ENCODE measurements at regions not wholly inside any gene's neighbourhood (a gene's known extent, or its start where the extent isn't known, plus 50 kb on each side); places are given as distances from the start of the nearest gene placed in this dataset.

- Histone ChIP-seq H3K4me3 (no peak overlapping the region), H3K27me3 (no peaks in the 10 kb centered on the region), H3K36me3 (no peaks in the 10 kb centered on the region), H3K27ac (no peak overlapping the region), H3K4me1 (peaks cover 22% of the 10 kb centered on the region), H3K9me3 (no peaks in the 10 kb centered on the region)
- peak; percentile 97 for ATAC-seq
- intact Hi-C loops (cut with DNase I) = no loop called here
- DNase-seq = no peak
- TF ChIP-seq CTCF (IDR thresholded peaks at IDR 0.05) = no peak
These were observed 57.2 kb upstream of the ANK3 start for GRCh38 chr10:60446851-60447250.

- ATAC-seq (peak; percentile 41), DNase-seq (no peak)
- TF ChIP-seq CTCF (IDR thresholded peaks at IDR 0.05) = no peak
- H3K4me3 ChIP-seq = no peak overlapping the region
- H3K36me3 ChIP-seq = no peaks in the 10 kb centered on the region
- H3K27ac ChIP-seq = no peak overlapping the region
- H3K27me3 ChIP-seq = no peaks in the 10 kb centered on the region
- peaks cover 22% of the 10 kb centered on the region for H3K4me1 ChIP-seq
- intact Hi-C loops (cut with DNase I) = no loop called here
- H3K9me3 ChIP-seq = no peaks in the 10 kb centered on the region
These were observed 56.6 kb upstream of the ANK3 start for GRCh38 chr10:60446070-60446833.

GRCh38 chr10:60444494-60445064 is 54.9 kb upstream of the ANK3 start:
- H3K36me3 ChIP-seq = no peaks in the 10 kb centered on the region
- DNase-seq = no peak
- no peaks in the 10 kb centered on the region for H3K27me3 ChIP-seq
- no peak overlapping the region for H3K27ac ChIP-seq
- H3K9me3 ChIP-seq = no peaks in the 10 kb centered on the region
- no peak for ATAC-seq
- peaks cover 22% of the 10 kb centered on the region for H3K4me1 ChIP-seq
- no peak overlapping the region for H3K4me3 ChIP-seq
- intact Hi-C loops (cut with DNase I) = no loop called here
- peak; percentile 62 for TF ChIP-seq CTCF (IDR thresholded peaks at IDR 0.05)

DNA sequence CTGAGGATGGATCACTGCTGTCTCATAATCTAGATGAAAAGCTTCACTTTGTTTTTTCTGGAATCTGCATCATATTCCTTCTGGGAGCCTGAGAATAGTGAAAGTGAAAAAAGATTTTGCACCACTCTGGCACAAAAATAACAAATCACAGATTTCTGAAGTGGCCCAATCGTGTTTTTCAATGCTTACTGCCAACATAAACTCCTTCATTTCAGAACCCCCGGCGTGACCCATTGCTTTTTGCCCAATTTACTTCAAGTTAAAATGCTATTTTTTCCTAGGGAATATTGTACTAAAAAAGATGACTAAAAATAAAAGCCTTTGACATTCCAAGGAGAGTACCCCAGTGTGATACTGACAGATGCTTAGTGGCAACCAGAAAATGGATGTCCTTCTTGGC is 53.7 kb upstream of the ANK3 start:
- intact Hi-C loops (cut with DNase I) = no loop called here
- no peak for TF ChIP-seq CTCF (IDR thresholded peaks at IDR 0.05)

GRCh38 chr10:60441515-60441914 is 51.8 kb upstream of the ANK3 start:
- H3K27ac ChIP-seq = no peak overlapping the region
- no peaks in the 10 kb centered on the region for H3K9me3 ChIP-seq
- no peaks in the 10 kb centered on the region for H3K36me3 ChIP-seq
- peaks cover 12% of the 10 kb centered on the region for H3K4me1 ChIP-seq
- H3K27me3 ChIP-seq = no peaks in the 10 kb centered on the region
- ATAC-seq (no peak), DNase-seq (no peak)
- intact Hi-C loops (cut with DNase I) = no loop called here
- no peak for TF ChIP-seq CTCF (IDR thresholded peaks at IDR 0.05)
- no peak overlapping the region for H3K4me3 ChIP-seq

More for the DNA sequence above, 53.7 kb upstream of the ANK3 start:
- H3K9me3 ChIP-seq = no peaks in the 10 kb centered on the region
- no peaks in the 10 kb centered on the region for H3K27me3 ChIP-seq
- DNase-seq = no peak
- ATAC-seq = no peak
- H3K4me1 ChIP-seq = peaks cover 22% of the 10 kb centered on the region
- no peaks in the 10 kb centered on the region for H3K36me3 ChIP-seq
- H3K4me3 ChIP-seq = no peak overlapping the region
- no peak overlapping the region for H3K27ac ChIP-seq
